ENCODE measurements at regions not wholly inside any gene's neighbourhood (a gene's known extent, or its start where the extent isn't known, plus 50 kb on each side); places are given as distances from the start of the nearest gene placed in this dataset.

DNA sequence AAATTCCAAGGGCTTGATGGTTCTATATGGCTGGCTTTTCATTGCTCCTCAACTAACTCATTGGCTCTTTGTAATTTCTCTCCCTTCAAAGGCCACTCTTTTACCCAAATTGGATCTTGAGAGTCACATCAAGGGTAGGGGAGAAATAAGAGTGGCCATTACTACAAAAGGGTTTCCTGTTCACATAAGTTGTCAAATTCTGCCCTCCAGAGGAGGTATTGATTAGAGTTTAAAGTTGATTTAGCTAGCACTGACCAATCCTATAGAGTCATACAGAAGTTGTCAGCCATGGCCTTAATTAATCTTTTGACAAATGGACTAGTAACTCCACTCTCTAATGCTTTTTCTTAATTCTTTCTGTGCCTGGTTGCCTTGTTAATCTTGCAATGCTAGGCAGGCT, 336.0 kb downstream of the RPS4Y2 start:
- Histone ChIP-seq H3K4me2 (ENCODE audit: low read length) (no peak overlapping the region), H3K9me2 (ENCODE audit: insufficient read depth, low read length) (no peaks in the 10 kb centered on the region), H3K27ac (ENCODE audit: low read depth, low read length, poor library complexity, severe bottlenecking) (no peak overlapping the region), H3K79me2 (ENCODE audit: insufficient read depth, low read depth, low read length) (no peaks in the 10 kb centered on the region), H4K20me1 (ENCODE audit: insufficient read depth, low read length) (no peaks in the 10 kb centered on the region), H3K9me3 (ENCODE audit: low read length) (no peaks in the 10 kb centered on the region), H2AFZ (ENCODE audit: low read length) (no peak overlapping the region), H3K4me3 (ENCODE audit: low read depth, low read length, poor library complexity, severe bottlenecking) (no peak overlapping the region), H3K36me3 (ENCODE audit: insufficient read depth, low read length) (no peaks in the 10 kb centered on the region), H3K4me1 (ENCODE audit: insufficient read depth, low read length, poor library complexity, severe bottlenecking) (no peaks in the 10 kb centered on the region)
- no peak for TF ChIP-seq EZH2phosphoT487 (IDR thresholded peaks at IDR 0.05; ENCODE audit: borderline replicate concordance, low read depth, low read length)
- TF ChIP-seq, protein P1, sequence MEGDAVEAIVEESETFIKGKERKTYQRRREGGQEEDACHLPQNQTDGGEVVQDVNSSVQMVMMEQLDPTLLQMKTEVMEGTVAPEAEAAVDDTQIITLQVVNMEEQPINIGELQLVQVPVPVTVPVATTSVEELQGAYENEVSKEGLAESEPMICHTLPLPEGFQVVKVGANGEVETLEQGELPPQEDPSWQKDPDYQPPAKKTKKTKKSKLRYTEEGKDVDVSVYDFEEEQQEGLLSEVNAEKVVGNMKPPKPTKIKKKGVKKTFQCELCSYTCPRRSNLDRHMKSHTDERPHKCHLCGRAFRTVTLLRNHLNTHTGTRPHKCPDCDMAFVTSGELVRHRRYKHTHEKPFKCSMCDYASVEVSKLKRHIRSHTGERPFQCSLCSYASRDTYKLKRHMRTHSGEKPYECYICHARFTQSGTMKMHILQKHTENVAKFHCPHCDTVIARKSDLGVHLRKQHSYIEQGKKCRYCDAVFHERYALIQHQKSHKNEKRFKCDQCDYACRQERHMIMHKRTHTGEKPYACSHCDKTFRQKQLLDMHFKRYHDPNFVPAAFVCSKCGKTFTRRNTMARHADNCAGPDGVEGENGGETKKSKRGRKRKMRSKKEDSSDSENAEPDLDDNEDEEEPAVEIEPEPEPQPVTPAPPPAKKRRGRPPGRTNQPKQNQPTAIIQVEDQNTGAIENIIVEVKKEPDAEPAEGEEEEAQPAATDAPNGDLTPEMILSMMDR (conservative IDR thresholded peaks at IDR 0.05; ENCODE audit: low read length) = no peak
- no peak for DNase-seq (ENCODE audit: low spot score)
- no TSS peak for BruUV-seq (replicated peaks)
- ChIA-PET POLR2A (no interaction called here), CTCF (ENCODE audit: unreplicated experiment) (no interaction called here)
- intact Hi-C loops (cut with micrococcal nuclease; ENCODE audit: unreplicated experiment) = no loop called here

DNA sequence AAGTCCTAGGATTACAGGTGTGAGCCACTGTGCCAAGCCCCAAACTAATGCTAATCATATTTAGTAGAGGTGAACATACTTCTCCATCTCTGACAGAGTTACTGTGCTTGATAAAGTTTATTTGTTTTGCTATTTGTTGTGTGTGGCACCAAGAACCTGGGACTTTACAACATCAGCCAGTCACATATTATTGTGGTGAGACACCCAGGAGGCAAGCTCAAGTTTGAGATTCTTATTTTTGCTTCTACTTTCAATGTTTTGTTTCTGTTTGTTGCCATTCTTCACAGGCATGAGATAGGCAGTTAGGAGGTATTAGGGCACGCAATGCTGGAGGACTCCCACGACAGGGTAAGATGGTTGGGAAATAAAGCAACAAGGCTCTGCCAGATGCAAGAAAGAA, 346.6 kb downstream of the RPS4Y2 start:
- ChIA-PET CTCF (ENCODE audit: unreplicated experiment) (no interaction called here), POLR2A (no interaction called here)
- no TSS peak for BruUV-seq (replicated peaks)
- Histone ChIP-seq H3K9me3 (ENCODE audit: low read length) (no peaks in the 10 kb centered on the region), H3K4me2 (ENCODE audit: low read length) (no peak overlapping the region), H4K20me1 (ENCODE audit: insufficient read depth, low read length) (no peaks in the 10 kb centered on the region), H3K79me2 (ENCODE audit: insufficient read depth, low read depth, low read length) (no peaks in the 10 kb centered on the region), H3K9me2 (ENCODE audit: insufficient read depth, low read length) (no peaks in the 10 kb centered on the region), H3K4me3 (ENCODE audit: low read depth, low read length, poor library complexity, severe bottlenecking) (no peak overlapping the region), H3K36me3 (ENCODE audit: insufficient read depth, low read length) (no peaks in the 10 kb centered on the region), H2AFZ (ENCODE audit: low read length) (no peak overlapping the region), H3K27ac (ENCODE audit: low read depth, low read length, poor library complexity, severe bottlenecking) (no peak overlapping the region), H3K4me1 (ENCODE audit: insufficient read depth, low read length, poor library complexity, severe bottlenecking) (no peaks in the 10 kb centered on the region)
- DNase-seq (ENCODE audit: low spot score) = no peak
- intact Hi-C loops (cut with micrococcal nuclease; ENCODE audit: unreplicated experiment) = no loop called here
- TF ChIP-seq EZH2phosphoT487 (IDR thresholded peaks at IDR 0.05; ENCODE audit: borderline replicate concordance, low read depth, low read length) = no peak
- TF ChIP-seq, protein P1 (conservative IDR thresholded peaks at IDR 0.05; ENCODE audit: low read length) = no peak

DNA sequence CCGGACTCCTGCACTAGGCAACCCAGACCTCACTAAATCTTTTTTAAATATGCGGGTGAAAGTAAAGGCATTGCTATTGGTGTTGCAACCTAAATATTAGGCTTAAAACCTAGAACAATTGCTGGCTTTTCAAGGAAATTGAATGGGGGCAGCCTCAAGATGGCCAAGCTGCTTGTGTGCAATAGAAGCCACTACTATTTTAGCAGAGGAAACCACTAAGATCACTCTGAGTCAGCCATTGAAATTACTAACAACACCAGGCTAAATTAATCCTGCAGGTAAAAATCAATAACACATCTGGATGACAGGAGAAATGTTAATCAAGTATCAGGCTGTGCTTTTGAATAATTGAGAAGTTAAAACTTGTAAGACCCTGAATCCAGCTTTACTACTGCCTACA, 348.0 kb downstream of the RPS4Y2 start:
- H3K9me2 ChIP-seq (ENCODE audit: insufficient read depth, low read length) = no peaks in the 10 kb centered on the region
- H3K36me3 ChIP-seq (ENCODE audit: insufficient read depth, low read length) = no peaks in the 10 kb centered on the region
- BruUV-seq (replicated peaks) = no TSS peak
- no peak overlapping the region for H3K4me3 ChIP-seq (ENCODE audit: low read depth, low read length, poor library complexity, severe bottlenecking)
- DNase-seq (ENCODE audit: low spot score) = no peak
- H3K4me1 ChIP-seq (ENCODE audit: insufficient read depth, low read length, poor library complexity, severe bottlenecking) = no peaks in the 10 kb centered on the region
- ChIA-PET POLR2A (no interaction called here), CTCF (ENCODE audit: unreplicated experiment) (no interaction called here)
- intact Hi-C loops (cut with micrococcal nuclease; ENCODE audit: unreplicated experiment) = no loop called here
- no peaks in the 10 kb centered on the region for H3K79me2 ChIP-seq (ENCODE audit: insufficient read depth, low read depth, low read length)
- H3K9me3 ChIP-seq (ENCODE audit: low read length) = no peaks in the 10 kb centered on the region
- no peak overlapping the region for H3K4me2 ChIP-seq (ENCODE audit: low read length)
- TF ChIP-seq, protein P1 (conservative IDR thresholded peaks at IDR 0.05; ENCODE audit: low read length) = no peak
- no peak for TF ChIP-seq EZH2phosphoT487 (IDR thresholded peaks at IDR 0.05; ENCODE audit: borderline replicate concordance, low read depth, low read length)
- no peak overlapping the region for H3K27ac ChIP-seq (ENCODE audit: low read depth, low read length, poor library complexity, severe bottlenecking)
- no peaks in the 10 kb centered on the region for H4K20me1 ChIP-seq (ENCODE audit: insufficient read depth, low read length)
- no peak overlapping the region for H2AFZ ChIP-seq (ENCODE audit: low read length)
